ENCODE measurements at regions not wholly inside any gene's neighbourhood (a gene's known extent, or its start where the extent isn't known, plus 50 kb on each side); places are given as distances from the start of the nearest gene placed in this dataset.

DNA sequence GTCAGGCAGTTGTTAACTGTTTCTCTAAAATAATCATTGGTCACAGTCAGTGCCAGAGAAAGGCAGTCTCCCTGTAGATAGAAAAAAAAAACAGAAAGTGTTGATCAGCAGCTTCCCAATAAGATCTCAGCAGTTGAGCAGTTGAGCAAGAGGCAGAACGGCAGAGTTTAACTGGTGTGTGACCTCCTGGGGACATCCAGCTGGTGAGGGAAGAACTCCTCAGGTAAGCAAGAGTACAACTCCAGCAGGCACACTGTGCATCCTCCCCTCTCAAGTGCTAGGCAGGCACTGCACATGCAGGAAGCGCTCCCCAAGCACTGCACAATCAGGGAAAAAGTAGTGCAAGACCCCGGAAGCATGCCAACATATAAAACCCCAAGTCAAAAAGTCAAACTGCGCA is 1287.2 kb downstream of the NSUN3 start:
- TF ChIP-seq, protein P1, sequence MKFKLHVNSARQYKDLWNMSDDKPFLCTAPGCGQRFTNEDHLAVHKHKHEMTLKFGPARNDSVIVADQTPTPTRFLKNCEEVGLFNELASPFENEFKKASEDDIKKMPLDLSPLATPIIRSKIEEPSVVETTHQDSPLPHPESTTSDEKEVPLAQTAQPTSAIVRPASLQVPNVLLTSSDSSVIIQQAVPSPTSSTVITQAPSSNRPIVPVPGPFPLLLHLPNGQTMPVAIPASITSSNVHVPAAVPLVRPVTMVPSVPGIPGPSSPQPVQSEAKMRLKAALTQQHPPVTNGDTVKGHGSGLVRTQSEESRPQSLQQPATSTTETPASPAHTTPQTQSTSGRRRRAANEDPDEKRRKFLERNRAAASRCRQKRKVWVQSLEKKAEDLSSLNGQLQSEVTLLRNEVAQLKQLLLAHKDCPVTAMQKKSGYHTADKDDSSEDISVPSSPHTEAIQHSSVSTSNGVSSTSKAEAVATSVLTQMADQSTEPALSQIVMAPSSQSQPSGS (CRISPR knock-in tag; IDR thresholded peaks at IDR 0.05) = no peak
- TF ChIP-seq CREB1 (IDR thresholded peaks at IDR 0.05) (no peak), CREB1 (CRISPR knock-in tag; IDR thresholded peaks at IDR 0.05) (no peak), CBX1 (IDR thresholded peaks at IDR 0.05; ENCODE audit: low read depth) (no peak), FOS (IDR thresholded peaks at IDR 0.05; ENCODE audit: extremely low read depth, insufficient read length) (no peak), MAFK (IDR thresholded peaks at IDR 0.05; ENCODE audit: low read length) (no peak), REST (IDR thresholded peaks at IDR 0.05; ENCODE audit: borderline replicate concordance) (no peak), REST (CRISPR knock-in tag; IDR thresholded peaks at IDR 0.05; ENCODE audit: low read depth) (no peak)

Measured in K562 (cell line).